HepG2 (cell line): ENCODE measurements at regions not wholly inside any gene's neighbourhood (a gene's known extent, or its start where the extent isn't known, plus 50 kb on each side); places are given as distances from the start of the nearest gene placed in this dataset.
A peak's percentile ranks its signal among the peaks of the same experiment; 100 is the strongest.

ENCODE experiments used
- BRD4 ChIP-seq: sonication (generic); formaldehyde crosslinking; IDR thresholded peaks from 2 replicates; pipeline ENCODE4 v1.4.0; 2020; ENCODE audit warnings: missing genetic modification reagents
- DNMT1 ChIP-seq: sonication (generic); formaldehyde crosslinking; IDR thresholded peaks from 2 replicates; pipeline ENCODE4 v1.5.1; 2020; ENCODE audit warnings: mild to moderate bottlenecking, missing genetic modification reagents
- HOXD1 ChIP-seq: sonication (generic); formaldehyde crosslinking; IDR thresholded peaks from 2 replicates; pipeline ENCODE4 v1.5.0; 2020; ENCODE audit warnings: missing genetic modification reagents
- PCBP1 ChIP-seq: fragments of 200-400 bp; formaldehyde crosslinking; IDR thresholded peaks from 2 replicates; pipeline ENCODE4 v1.6.1; 2017; ENCODE audit warnings: mild to moderate bottlenecking, low read depth, low read length, borderline replicate concordance
- RARG ChIP-seq: sonication (generic); formaldehyde crosslinking; IDR thresholded peaks from 2 replicates; pipeline ENCODE4 v1.4.0; 2020; ENCODE audit warnings: low read depth, mild to moderate bottlenecking, missing genetic modification reagents
- SNRNP70 ChIP-seq: fragments of 200-400 bp; formaldehyde crosslinking; IDR thresholded peaks from 2 replicates; pipeline ENCODE4 v1.6.1; 2017; ENCODE audit warnings: mild to moderate bottlenecking, low read depth, low read length, moderate library complexity
- YEATS2 ChIP-seq: sonication (generic); formaldehyde crosslinking; IDR thresholded peaks from 2 replicates; pipeline ENCODE4 v1.4.0; 2020; ENCODE audit warnings: missing genetic modification reagents, borderline replicate concordance
- ZFP41 ChIP-seq: sonication (generic); formaldehyde crosslinking; IDR thresholded peaks from 2 replicates; pipeline ENCODE4 v1.4.0; 2020; ENCODE audit warnings: mild to moderate bottlenecking, missing genetic modification reagents, borderline replicate concordance
- ZNF17 ChIP-seq: sonication (generic); formaldehyde crosslinking; IDR thresholded peaks from 2 replicates; pipeline ENCODE4 v1.5.0; 2020; ENCODE audit warnings: mild to moderate bottlenecking, missing genetic modification reagents
- ZNF263 ChIP-seq: sonication (generic); formaldehyde crosslinking; IDR thresholded peaks from 2 replicates; pipeline ENCODE4 v1.4.0; 2020; ENCODE audit warnings: missing genetic modification reagents
- ZNF33B ChIP-seq: sonication (generic); formaldehyde crosslinking; IDR thresholded peaks from 2 replicates; pipeline ENCODE4 v1.5.1; 2020; ENCODE audit warnings: mild to moderate bottlenecking, missing genetic modification reagents
- ZZZ3 ChIP-seq: sonication (generic); formaldehyde crosslinking; IDR thresholded peaks from 2 replicates; pipeline ENCODE4 v1.4.0; 2020; ENCODE audit warnings: missing genetic modification reagents, mild to moderate bottlenecking, borderline replicate concordance
- TF ChIP-seq, protein P1 (sequence below): sonication (generic); formaldehyde crosslinking; IDR thresholded peaks from 2 replicates; pipeline ENCODE4 v1.4.0; 2020; ENCODE audit warnings: mild to moderate bottlenecking, missing genetic modification reagents, borderline replicate concordance
- TF ChIP-seq, protein P2 (sequence below): sonication (generic); formaldehyde crosslinking; conservative IDR thresholded peaks from 2 replicates; pipeline ENCODE4 v1.8.0; 2022; ENCODE audit warnings: mild to moderate bottlenecking, moderate library complexity, missing genetic modification reagents
- TF ChIP-seq, protein P3 (sequence below): sonication (generic); formaldehyde crosslinking; IDR thresholded peaks from 2 replicates; pipeline ENCODE4 v1.4.0; 2020; ENCODE audit warnings: missing genetic modification reagents, borderline replicate concordance
- TF ChIP-seq, protein P4 (sequence below): sonication (generic); formaldehyde crosslinking; IDR thresholded peaks from 2 replicates; pipeline ENCODE4 v1.4.0; 2020; ENCODE audit warnings: missing genetic modification reagents, mild to moderate bottlenecking, borderline replicate concordance

DNA sequence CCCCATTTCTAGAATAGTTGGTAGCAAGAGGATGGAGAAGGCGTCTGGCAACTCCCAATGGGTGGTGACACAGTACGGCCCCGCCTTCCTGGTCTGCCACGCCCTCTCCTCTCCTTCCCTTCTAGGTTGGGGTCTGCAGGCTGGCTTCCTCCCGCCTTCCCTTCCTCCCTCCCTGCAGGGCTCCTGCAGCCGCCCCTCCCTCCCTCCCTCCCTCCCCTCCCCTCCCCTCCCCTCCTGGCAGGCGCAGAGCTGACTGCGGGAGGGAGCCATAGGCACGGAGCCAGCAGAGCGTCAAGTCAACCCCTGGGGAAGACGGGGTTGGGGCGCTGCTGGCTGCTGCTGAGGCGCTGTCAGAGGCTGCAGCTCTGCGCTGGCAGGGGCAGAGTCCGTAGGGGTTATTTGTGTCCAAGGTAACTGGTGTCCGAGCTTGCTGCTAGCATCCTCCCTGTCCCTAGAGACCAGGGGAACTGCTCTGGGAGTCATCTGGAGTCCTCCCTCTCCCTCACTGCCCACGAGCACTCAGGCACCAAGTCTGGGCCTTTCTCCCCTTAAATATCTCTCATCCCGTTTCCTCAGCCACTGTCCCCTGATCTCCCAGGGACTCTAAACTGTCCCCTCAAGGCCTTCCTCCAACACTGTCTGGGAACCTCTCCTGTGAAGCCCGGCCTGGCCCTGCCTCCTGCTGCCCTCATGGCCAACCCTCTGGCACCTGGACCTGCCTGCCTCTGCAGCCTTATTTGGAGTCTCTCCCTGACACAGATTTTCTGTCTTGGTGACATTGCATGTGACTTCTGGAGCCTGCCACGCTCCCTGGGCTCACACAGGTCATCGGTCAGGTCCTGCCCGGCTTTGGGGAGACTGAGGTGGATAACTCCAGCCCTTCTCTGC, 57.4 kb upstream of the ACOT11 start (continued):
- TF ChIP-seq, protein P1, sequence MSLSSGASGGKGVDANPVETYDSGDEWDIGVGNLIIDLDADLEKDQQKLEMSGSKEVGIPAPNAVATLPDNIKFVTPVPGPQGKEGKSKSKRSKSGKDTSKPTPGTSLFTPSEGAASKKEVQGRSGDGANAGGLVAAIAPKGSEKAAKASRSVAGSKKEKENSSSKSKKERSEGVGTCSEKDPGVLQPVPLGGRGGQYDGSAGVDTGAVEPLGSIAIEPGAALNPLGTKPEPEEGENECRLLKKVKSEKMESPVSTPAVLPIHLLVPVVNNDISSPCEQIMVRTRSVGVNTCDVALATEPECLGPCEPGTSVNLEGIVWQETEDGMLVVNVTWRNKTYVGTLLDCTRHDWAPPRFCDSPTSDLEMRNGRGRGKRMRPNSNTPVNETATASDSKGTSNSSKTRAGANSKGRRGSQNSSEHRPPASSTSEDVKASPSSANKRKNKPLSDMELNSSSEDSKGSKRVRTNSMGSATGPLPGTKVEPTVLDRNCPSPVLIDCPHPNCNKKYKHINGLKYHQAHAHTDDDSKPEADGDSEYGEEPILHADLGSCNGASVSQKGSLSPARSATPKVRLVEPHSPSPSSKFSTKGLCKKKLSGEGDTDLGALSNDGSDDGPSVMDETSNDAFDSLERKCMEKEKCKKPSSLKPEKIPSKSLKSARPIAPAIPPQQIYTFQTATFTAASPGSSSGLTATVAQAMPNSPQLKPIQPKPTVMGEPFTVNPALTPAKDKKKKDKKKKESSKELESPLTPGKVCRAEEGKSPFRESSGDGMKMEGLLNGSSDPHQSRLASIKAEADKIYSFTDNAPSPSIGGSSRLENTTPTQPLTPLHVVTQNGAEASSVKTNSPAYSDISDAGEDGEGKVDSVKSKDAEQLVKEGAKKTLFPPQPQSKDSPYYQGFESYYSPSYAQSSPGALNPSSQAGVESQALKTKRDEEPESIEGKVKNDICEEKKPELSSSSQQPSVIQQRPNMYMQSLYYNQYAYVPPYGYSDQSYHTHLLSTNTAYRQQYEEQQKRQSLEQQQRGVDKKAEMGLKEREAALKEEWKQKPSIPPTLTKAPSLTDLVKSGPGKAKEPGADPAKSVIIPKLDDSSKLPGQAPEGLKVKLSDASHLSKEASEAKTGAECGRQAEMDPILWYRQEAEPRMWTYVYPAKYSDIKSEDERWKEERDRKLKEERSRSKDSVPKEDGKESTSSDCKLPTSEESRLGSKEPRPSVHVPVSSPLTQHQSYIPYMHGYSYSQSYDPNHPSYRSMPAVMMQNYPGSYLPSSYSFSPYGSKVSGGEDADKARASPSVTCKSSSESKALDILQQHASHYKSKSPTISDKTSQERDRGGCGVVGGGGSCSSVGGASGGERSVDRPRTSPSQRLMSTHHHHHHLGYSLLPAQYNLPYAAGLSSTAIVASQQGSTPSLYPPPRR (CRISPR knock-in tag): 0 out of 2 replicates have a peak, but pooled peaks have one; percentile 37
- TF ChIP-seq, protein P2, sequence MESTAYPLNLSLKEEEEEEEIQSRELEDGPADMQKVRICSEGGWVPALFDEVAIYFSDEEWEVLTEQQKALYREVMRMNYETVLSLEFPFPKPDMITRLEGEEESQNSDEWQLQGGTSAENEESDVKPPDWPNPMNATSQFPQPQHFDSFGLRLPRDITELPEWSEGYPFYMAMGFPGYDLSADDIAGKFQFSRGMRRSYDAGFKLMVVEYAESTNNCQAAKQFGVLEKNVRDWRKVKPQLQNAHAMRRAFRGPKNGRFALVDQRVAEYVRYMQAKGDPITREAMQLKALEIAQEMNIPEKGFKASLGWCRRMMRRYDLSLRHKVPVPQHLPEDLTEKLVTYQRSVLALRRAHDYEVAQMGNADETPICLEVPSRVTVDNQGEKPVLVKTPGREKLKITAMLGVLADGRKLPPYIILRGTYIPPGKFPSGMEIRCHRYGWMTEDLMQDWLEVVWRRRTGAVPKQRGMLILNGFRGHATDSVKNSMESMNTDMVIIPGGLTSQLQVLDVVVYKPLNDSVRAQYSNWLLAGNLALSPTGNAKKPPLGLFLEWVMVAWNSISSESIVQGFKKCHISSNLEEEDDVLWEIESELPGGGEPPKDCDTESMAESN (CRISPR knock-in tag): no peak
- TF ChIP-seq ZNF17 (no peak), ZNF33B (CRISPR knock-in tag) (no peak), RARG (CRISPR knock-in tag) (no peak), YEATS2 (CRISPR knock-in tag) (no peak), DNMT1 (CRISPR knock-in tag) (no peak), ZNF263 (CRISPR knock-in tag) (peak; percentile 96), ZZZ3 (CRISPR knock-in tag) (no peak), PCBP1 (0 out of 2 replicates have a peak, but pooled peaks have one; percentile 54), ZFP41 (no peak), HOXD1 (CRISPR knock-in tag) (no peak), BRD4 (CRISPR knock-in tag) (no peak), SNRNP70 (no peak)
- TF ChIP-seq, protein P3, sequence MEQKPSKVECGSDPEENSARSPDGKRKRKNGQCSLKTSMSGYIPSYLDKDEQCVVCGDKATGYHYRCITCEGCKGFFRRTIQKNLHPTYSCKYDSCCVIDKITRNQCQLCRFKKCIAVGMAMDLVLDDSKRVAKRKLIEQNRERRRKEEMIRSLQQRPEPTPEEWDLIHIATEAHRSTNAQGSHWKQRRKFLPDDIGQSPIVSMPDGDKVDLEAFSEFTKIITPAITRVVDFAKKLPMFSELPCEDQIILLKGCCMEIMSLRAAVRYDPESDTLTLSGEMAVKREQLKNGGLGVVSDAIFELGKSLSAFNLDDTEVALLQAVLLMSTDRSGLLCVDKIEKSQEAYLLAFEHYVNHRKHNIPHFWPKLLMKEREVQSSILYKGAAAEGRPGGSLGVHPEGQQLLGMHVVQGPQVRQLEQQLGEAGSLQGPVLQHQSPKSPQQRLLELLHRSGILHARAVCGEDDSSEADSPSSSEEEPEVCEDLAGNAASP (CRISPR knock-in tag): peak; percentile 44; the same call in 1 of the 2 replicates
- TF ChIP-seq, protein P4, sequence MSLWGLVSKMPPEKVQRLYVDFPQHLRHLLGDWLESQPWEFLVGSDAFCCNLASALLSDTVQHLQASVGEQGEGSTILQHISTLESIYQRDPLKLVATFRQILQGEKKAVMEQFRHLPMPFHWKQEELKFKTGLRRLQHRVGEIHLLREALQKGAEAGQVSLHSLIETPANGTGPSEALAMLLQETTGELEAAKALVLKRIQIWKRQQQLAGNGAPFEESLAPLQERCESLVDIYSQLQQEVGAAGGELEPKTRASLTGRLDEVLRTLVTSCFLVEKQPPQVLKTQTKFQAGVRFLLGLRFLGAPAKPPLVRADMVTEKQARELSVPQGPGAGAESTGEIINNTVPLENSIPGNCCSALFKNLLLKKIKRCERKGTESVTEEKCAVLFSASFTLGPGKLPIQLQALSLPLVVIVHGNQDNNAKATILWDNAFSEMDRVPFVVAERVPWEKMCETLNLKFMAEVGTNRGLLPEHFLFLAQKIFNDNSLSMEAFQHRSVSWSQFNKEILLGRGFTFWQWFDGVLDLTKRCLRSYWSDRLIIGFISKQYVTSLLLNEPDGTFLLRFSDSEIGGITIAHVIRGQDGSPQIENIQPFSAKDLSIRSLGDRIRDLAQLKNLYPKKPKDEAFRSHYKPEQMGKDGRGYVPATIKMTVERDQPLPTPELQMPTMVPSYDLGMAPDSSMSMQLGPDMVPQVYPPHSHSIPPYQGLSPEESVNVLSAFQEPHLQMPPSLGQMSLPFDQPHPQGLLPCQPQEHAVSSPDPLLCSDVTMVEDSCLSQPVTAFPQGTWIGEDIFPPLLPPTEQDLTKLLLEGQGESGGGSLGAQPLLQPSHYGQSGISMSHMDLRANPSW (CRISPR knock-in tag): no peak
